GM23338 (cell line): ENCODE measurements at regions not wholly inside any gene's neighbourhood (a gene's known extent, or its start where the extent isn't known, plus 50 kb on each side); places are given as distances from the start of the nearest gene placed in this dataset.
A peak's percentile ranks its signal among the peaks of the same experiment; 100 is the strongest.
"Not testable (repeated sequence)": the region's sequence is repeated elsewhere in the genome, so short reads cannot be mapped to it uniquely, and the experiment has no call there.

ENCODE experiments used
- ATAC-seq: fragments of 200-7000 bp; cut with Tn5 transposase; 3 replicates; pipeline ENCODE4 v1.9.1; 2020
- DNase-seq: peaks from one replicate; pipeline ENCODE4 v3.0.0-alpha.2; 2015; ENCODE audit warnings: low spot score
- H2AFZ ChIP-seq: fragments of 200-600 bp; sonication (generic); 2 replicates; pipeline ENCODE4 v1.8.0; 2016; ENCODE audit warnings: antibody characterized with exemption, mild to moderate bottlenecking, moderate library complexity
- H3F3A ChIP-seq: fragments of 200-600 bp; sonication (generic); replicated peaks from 2 replicates; pipeline ENCODE4 v1.8.0; 2017; ENCODE audit warnings: antibody characterized with exemption, mixed run types, low read depth
- H3K27ac ChIP-seq: fragments of 200-600 bp; sonication (generic); 2 replicates; pipeline ENCODE4 v1.6.1; 2016; ENCODE audit warnings: low read depth
- H3K27me3 ChIP-seq: fragments of 200-600 bp; sonication (generic); 2 replicates; pipeline ENCODE4 v1.8.0; 2016; ENCODE audit warnings: mild to moderate bottlenecking, mixed run types, moderate library complexity; ENCODE audit not compliant: insufficient read depth
- H3K36me3 ChIP-seq: fragments of 200-600 bp; sonication (generic); 2 replicates; pipeline ENCODE4 v1.8.0; 2016; ENCODE audit warnings: mild to moderate bottlenecking; ENCODE audit not compliant: insufficient read depth
- H3K4me1 ChIP-seq: fragments of 200-600 bp; sonication (generic); 2 replicates; pipeline ENCODE4 v1.8.0; 2016; ENCODE audit warnings: mild to moderate bottlenecking, moderate library complexity; ENCODE audit not compliant: insufficient read depth
- H3K4me2 ChIP-seq: fragments of 200-600 bp; sonication (generic); 2 replicates; pipeline ENCODE4 v1.7.1; 2017; ENCODE audit warnings: mixed run types
- H3K4me3 ChIP-seq: fragments of 200-600 bp; sonication (generic); 2 replicates; pipeline ENCODE4 v1.6.1; 2016; ENCODE audit warnings: mixed run types
- H3K79me2 ChIP-seq: fragments of 200-600 bp; sonication (generic); replicated peaks from 2 replicates; pipeline ENCODE4 v1.8.0; 2017; ENCODE audit warnings: mild to moderate bottlenecking; ENCODE audit not compliant: insufficient read depth
- H3K9me2 ChIP-seq: fragments of 200-600 bp; sonication (generic); 2 replicates; pipeline ENCODE4 v1.8.0; 2017; ENCODE audit not compliant: insufficient read depth
- H4K20me1 ChIP-seq: fragments of 200-600 bp; sonication (generic); replicated peaks from 2 replicates; pipeline ENCODE4 v1.8.0; 2017; ENCODE audit warnings: mild to moderate bottlenecking; ENCODE audit not compliant: insufficient read depth
- H3K27ac Mint-ChIP-seq: 2 replicates; pipeline ENCODE4 v1.8.0; 2020; ENCODE audit warnings: inconsistent platforms, mild to moderate bottlenecking, moderate library complexity, mixed read lengths
- H3K27me3 Mint-ChIP-seq: 3 replicates; pipeline ENCODE4 v1.8.0; 2022; ENCODE audit warnings: low read depth, mild to moderate bottlenecking, moderate library complexity, mixed read lengths, inconsistent platforms; ENCODE audit not compliant: insufficient read depth, poor library complexity
- H3K36me3 Mint-ChIP-seq: 3 replicates; pipeline ENCODE4 v1.8.0; 2021; ENCODE audit warnings: low read depth, mild to moderate bottlenecking, inconsistent platforms, moderate library complexity, mixed read lengths
- H3K4me1 Mint-ChIP-seq: 3 replicates; pipeline ENCODE4 v1.8.0; 2020; ENCODE audit warnings: mild to moderate bottlenecking, inconsistent platforms, mixed read lengths
- H3K4me3 Mint-ChIP-seq: 3 replicates; pipeline ENCODE4 v1.8.0; 2021; ENCODE audit warnings: moderate library complexity, mild to moderate bottlenecking, inconsistent platforms, mixed read lengths
- H3K9me3 Mint-ChIP-seq: 3 replicates; pipeline ENCODE4 v1.8.0; 2020; ENCODE audit warnings: moderate library complexity, mild to moderate bottlenecking, inconsistent platforms, mixed read lengths

GRCh38 chr4:49241295-49241694 is 255.2 kb downstream of the CWH43 start:
- H3K79me2 ChIP-seq, H3K27me3 Mint-ChIP-seq, H3K4me1 ChIP-seq, H3K4me1 Mint-ChIP-seq, H3K27me3 ChIP-seq, H3K27ac ChIP-seq, H4K20me1 ChIP-seq, ATAC-seq, H3F3A ChIP-seq, H2AFZ ChIP-seq, H3K4me3 ChIP-seq, H3K4me3 Mint-ChIP-seq, H3K4me2 ChIP-seq, DNase-seq, H3K9me2 ChIP-seq, H3K36me3 ChIP-seq, H3K27ac Mint-ChIP-seq: not testable (repeated sequence)
- peaks cover 53% of the 10 kb centered on the region for H3K9me3 Mint-ChIP-seq
- H3K36me3 Mint-ChIP-seq: peaks cover 20% of the 10 kb centered on the region; the same call in 2 of the 3 replicates

GRCh38 chr4:49262786-49263185 is 276.7 kb downstream of the CWH43 start:
- not testable (repeated sequence) for H3K79me2 ChIP-seq, H3K36me3 Mint-ChIP-seq, H3K4me3 ChIP-seq, H3K4me2 ChIP-seq, DNase-seq, H2AFZ ChIP-seq, H3K36me3 ChIP-seq, H3K4me1 ChIP-seq, H3K27me3 ChIP-seq, H3F3A ChIP-seq, H3K27ac Mint-ChIP-seq, H4K20me1 ChIP-seq, H3K27ac ChIP-seq, H3K9me2 ChIP-seq, H3K4me1 Mint-ChIP-seq, H3K27me3 Mint-ChIP-seq, H3K4me3 Mint-ChIP-seq, ATAC-seq
- peaks cover 31% of the 10 kb centered on the region for H3K9me3 Mint-ChIP-seq

- not testable (repeated sequence) for H3K4me1 ChIP-seq, H3K4me1 Mint-ChIP-seq, H3K36me3 Mint-ChIP-seq, H2AFZ ChIP-seq, H3F3A ChIP-seq, DNase-seq, H3K4me3 Mint-ChIP-seq, H3K36me3 ChIP-seq, ATAC-seq, H3K9me2 ChIP-seq, H3K4me2 ChIP-seq, H4K20me1 ChIP-seq, H3K27ac ChIP-seq, H3K27me3 Mint-ChIP-seq, H3K27me3 ChIP-seq, H3K27ac Mint-ChIP-seq, H3K4me3 ChIP-seq, H3K79me2 ChIP-seq
- H3K9me3 Mint-ChIP-seq: peaks cover 15% of the 10 kb centered on the region
Observed at GRCh38 chr4:49270435-49270834, 284.4 kb downstream of the CWH43 start.

- H3F3A ChIP-seq, H3K79me2 ChIP-seq, H3K27me3 Mint-ChIP-seq, H3K4me3 ChIP-seq, H3K27ac Mint-ChIP-seq, DNase-seq, H3K9me2 ChIP-seq, H3K4me1 ChIP-seq, H3K4me2 ChIP-seq, ATAC-seq, H3K27ac ChIP-seq, H3K4me1 Mint-ChIP-seq, H3K4me3 Mint-ChIP-seq, H4K20me1 ChIP-seq, H2AFZ ChIP-seq, H3K36me3 Mint-ChIP-seq, H3K36me3 ChIP-seq, H3K27me3 ChIP-seq: not testable (repeated sequence)
- peaks cover 15% of the 10 kb centered on the region for H3K9me3 Mint-ChIP-seq
Observed at GRCh38 chr4:49270912-49271311, 284.8 kb downstream of the CWH43 start.

- H3K27ac Mint-ChIP-seq, H3F3A ChIP-seq, DNase-seq: not testable (repeated sequence)
Observed at GRCh38 chr4:49285905-49286304, 299.8 kb downstream of the CWH43 start.

GRCh38 chr4:49286926-49287745 is 301.1 kb downstream of the CWH43 start:
- DNase-seq, H3K27me3 Mint-ChIP-seq, H3K9me2 ChIP-seq, H2AFZ ChIP-seq, H3K4me3 Mint-ChIP-seq, H3K79me2 ChIP-seq, H3K4me1 Mint-ChIP-seq, H3K27ac Mint-ChIP-seq, H3K27ac ChIP-seq, H3K4me2 ChIP-seq, ATAC-seq, H3K27me3 ChIP-seq, H3F3A ChIP-seq, H3K4me1 ChIP-seq, H4K20me1 ChIP-seq: not testable (repeated sequence)
- Mint-ChIP-seq H3K9me3 (peaks cover 48% of the 10 kb centered on the region), H3K36me3 (peaks cover 27% of the 10 kb centered on the region)
- Histone ChIP-seq H3K4me3 (peak overlapping the region; percentile 20; the same call in 1 of the 2 replicates), H3K36me3 (peaks cover 15% of the 10 kb centered on the region)

More at GRCh38 chr4:49285905-49286304, 299.8 kb downstream of the CWH43 start:
- not testable (repeated sequence) for H3K27me3 ChIP-seq, H3K79me2 ChIP-seq, ATAC-seq, H3K9me2 ChIP-seq, H3K4me3 ChIP-seq, H4K20me1 ChIP-seq, H3K27me3 Mint-ChIP-seq, H3K4me1 Mint-ChIP-seq, H3K4me2 ChIP-seq, H3K4me1 ChIP-seq, H3K27ac ChIP-seq, H3K4me3 Mint-ChIP-seq, H2AFZ ChIP-seq
- peaks cover 40% of the 10 kb centered on the region for H3K9me3 Mint-ChIP-seq
- peaks cover 15% of the 10 kb centered on the region for H3K36me3 ChIP-seq
- peaks cover 27% of the 10 kb centered on the region for H3K36me3 Mint-ChIP-seq
